OCI-LY3 (cell line): ENCODE measurements at regions not wholly inside any gene's neighbourhood (a gene's known extent, or its start where the extent isn't known, plus 50 kb on each side); places are given as distances from the start of the nearest gene placed in this dataset.
A peak's percentile ranks its signal among the peaks of the same experiment; 100 is the strongest.

Source experiments
- H2AFZ ChIP-seq: fragments of 200-600, 300-600 bp; shearing (Covaris generic); 2 replicates; pipeline ENCODE4 v1.6.0; 2014; ENCODE audit warnings: antibody characterized with exemption, low read depth, low read length
- H3K27ac ChIP-seq: fragments of 200-600, 300-600 bp; sonication (generic); 2 replicates; pipeline ENCODE4 v1.5.1; 2014; ENCODE audit warnings: mild to moderate bottlenecking, low read length, moderate library complexity, mixed read lengths
- H3K27me3 ChIP-seq: fragments of 200-600, 300-600 bp; sonication (generic); 2 replicates; pipeline ENCODE4 v1.6.1; 2014; ENCODE audit warnings: low read depth, low read length, mixed read lengths
- H3K36me3 ChIP-seq: fragments of 200-600, 300-600 bp; sonication (generic); replicated peaks from 2 replicates; pipeline ENCODE3; 2014; ENCODE audit warnings: low read depth, low read length, mixed read lengths
- H3K4me1 ChIP-seq: fragments of 300-600, 200-600 bp; sonication (generic); 2 replicates; pipeline ENCODE4 v1.6.1; 2014; ENCODE audit warnings: low read length, mixed read lengths
- H3K4me2 ChIP-seq: fragments of 200-600, 300-600 bp; sonication (generic); 2 replicates; pipeline ENCODE4 v1.6.1; 2014; ENCODE audit warnings: low read length, mixed read lengths
- H3K4me3 ChIP-seq: fragments of 300-600, 200-600 bp; sonication (generic); 2 replicates; pipeline ENCODE4 v1.5.1; 2014; ENCODE audit warnings: antibody characterized with exemption, mild to moderate bottlenecking, low read length, moderate library complexity
- H3K79me2 ChIP-seq: fragments of 300-600, 200-600 bp; shearing (Covaris generic); 2 replicates; pipeline ENCODE4 v1.6.1; 2014; ENCODE audit warnings: mild to moderate bottlenecking, low read length, mixed read lengths
- H3K9ac ChIP-seq: fragments of 300-600, 200-600 bp; shearing (Covaris generic); 2 replicates; pipeline ENCODE4 v1.6.0; 2014; ENCODE audit warnings: mild to moderate bottlenecking, low read length, moderate library complexity
- H3K9me3 ChIP-seq: fragments of 200-600, 300-600 bp; shearing (Covaris generic); 2 replicates; pipeline ENCODE4 v1.6.1; 2014; ENCODE audit warnings: low read length, mixed read lengths; ENCODE audit not compliant: insufficient read depth
- H4K20me1 ChIP-seq: fragments of 200-600, 300-600 bp; sonication (generic); 2 replicates; pipeline ENCODE4 v1.6.1; 2016; ENCODE audit warnings: low read length, mixed read lengths; ENCODE audit not compliant: insufficient read depth
- EZH2phosphoT487 ChIP-seq: fragments of 200-600 bp; shearing (Covaris generic); IDR thresholded peaks from 2 replicates; pipeline ENCODE4 v1.6.1; 2018; ENCODE audit warnings: antibody characterized with exemption, mixed run types, low read depth
- TF ChIP-seq, protein P1 (sequence below): fragments of 200-600, 300-600 bp; sonication (generic); IDR thresholded peaks from 2 replicates; pipeline ENCODE4 v1.5.1; 2014; ENCODE audit warnings: antibody characterized with exemption, low read length, low read depth

DNA sequence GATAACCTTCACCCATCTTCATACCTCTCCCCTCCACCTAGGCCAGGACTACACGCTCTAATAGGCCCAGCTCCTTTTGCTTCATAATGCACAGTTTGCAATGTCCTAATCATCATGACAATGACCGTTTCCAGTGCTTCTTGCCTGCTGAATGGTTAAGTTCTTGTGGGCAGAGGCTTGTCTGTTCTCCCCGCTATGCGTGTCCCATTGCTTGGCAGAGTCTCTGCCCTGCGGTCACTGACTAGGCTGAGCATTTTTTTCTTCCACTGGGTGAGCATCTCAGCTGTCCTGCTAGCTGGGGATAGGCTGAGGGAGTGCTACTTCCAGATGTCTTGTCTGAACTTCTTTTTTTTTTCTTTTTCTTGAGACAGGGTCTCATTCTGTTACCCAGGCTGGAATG is 314.7 kb downstream of the UQCRFS1 start:
- H2AFZ ChIP-seq: no peak overlapping the region

DNA sequence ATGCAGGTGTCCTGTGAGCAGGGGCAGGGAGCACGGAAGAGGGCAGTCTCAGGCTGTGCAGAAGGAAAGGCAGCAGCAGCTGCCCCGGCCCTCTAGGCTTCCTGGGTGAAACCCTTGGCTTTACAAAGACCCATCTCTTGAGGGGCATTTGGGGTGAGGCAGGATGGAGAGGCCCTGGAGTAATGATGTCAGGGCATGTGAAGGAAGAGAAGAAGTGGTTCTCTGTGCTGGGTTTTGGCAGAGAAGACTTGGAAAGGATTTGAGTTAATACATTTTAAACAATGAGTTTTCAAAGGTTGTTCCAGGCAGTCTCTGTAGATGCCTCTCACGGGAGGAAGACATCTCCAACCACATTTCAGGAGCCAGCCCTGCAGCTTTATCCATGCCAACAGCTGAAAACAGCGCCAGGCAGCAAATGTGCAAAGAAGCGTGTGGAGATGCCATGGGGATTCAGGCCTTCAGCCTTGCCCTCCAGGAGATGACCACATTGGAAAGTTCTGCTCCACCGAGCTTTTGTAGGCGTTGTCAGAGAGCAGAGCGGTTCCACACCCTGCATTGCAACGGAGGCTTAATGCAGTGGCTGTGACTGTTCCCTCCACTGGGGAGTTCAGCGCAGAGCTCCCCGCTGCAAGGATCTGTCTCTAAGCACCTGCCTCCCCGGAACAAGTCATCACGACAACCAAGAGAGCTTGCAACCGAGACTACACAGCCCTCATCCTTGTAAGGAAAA is 322.8 kb downstream of the UQCRFS1 start:
- Histone ChIP-seq H3K36me3 (no peaks in the 10 kb centered on the region), H3K27me3 (peaks cover 52% of the 10 kb centered on the region), H3K9me3 (no peaks in the 10 kb centered on the region), H4K20me1 (no peaks in the 10 kb centered on the region), H3K27ac (no peak overlapping the region), H3K4me1 (peaks cover 9% of the 10 kb centered on the region), H3K9ac (no peak overlapping the region), H2AFZ (no peak overlapping the region), H3K4me2 (no peak overlapping the region), H3K4me3 (no peak overlapping the region), H3K79me2 (no peaks in the 10 kb centered on the region)
- no peak for TF ChIP-seq EZH2phosphoT487
- TF ChIP-seq, protein P1, sequence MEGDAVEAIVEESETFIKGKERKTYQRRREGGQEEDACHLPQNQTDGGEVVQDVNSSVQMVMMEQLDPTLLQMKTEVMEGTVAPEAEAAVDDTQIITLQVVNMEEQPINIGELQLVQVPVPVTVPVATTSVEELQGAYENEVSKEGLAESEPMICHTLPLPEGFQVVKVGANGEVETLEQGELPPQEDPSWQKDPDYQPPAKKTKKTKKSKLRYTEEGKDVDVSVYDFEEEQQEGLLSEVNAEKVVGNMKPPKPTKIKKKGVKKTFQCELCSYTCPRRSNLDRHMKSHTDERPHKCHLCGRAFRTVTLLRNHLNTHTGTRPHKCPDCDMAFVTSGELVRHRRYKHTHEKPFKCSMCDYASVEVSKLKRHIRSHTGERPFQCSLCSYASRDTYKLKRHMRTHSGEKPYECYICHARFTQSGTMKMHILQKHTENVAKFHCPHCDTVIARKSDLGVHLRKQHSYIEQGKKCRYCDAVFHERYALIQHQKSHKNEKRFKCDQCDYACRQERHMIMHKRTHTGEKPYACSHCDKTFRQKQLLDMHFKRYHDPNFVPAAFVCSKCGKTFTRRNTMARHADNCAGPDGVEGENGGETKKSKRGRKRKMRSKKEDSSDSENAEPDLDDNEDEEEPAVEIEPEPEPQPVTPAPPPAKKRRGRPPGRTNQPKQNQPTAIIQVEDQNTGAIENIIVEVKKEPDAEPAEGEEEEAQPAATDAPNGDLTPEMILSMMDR: no peak

More for the DNA sequence above, 314.7 kb downstream of the UQCRFS1 start:
- Histone ChIP-seq H3K27ac (no peak overlapping the region), H3K36me3 (no peaks in the 10 kb centered on the region), H3K4me3 (no peak overlapping the region), H3K79me2 (no peaks in the 10 kb centered on the region), H3K9me3 (no peaks in the 10 kb centered on the region), H3K27me3 (peaks cover 32% of the 10 kb centered on the region), H3K9ac (no peak overlapping the region), H4K20me1 (no peaks in the 10 kb centered on the region), H3K4me1 (no peaks in the 10 kb centered on the region), H3K4me2 (no peak overlapping the region)
- TF ChIP-seq, protein P1: no peak
- no peak for TF ChIP-seq EZH2phosphoT487

DNA sequence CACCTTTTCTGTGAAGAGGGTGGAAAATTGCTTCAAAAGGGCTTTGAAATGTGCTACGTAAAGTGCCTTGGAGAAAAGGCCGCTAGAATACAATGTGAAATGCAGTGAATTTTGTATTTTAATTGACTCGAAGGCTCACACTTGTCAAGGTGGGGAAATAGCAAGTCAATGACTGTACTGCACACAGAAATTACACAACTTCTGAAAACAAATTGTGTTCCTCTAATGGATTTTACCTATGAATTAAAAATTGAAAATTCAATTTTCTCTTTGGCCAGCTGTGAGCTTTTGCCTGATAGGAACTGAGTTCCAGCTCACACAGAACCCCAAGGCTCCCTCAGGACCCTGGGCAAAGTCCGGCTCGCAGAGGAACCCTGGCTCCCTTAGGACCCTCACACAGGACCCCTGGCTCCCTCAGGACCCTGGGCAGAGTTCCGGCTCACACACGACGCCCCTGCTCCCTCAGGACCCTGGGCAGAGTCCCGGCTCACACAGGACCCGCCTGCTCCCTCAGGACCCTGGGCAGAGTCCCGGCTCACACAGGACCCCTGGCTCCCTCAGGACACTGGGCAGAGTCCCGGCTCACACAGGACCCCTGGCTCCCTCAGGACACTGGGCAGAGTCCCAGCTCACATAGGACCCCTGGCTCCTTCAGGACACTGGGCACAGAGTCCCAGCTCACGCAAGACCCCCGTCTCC is 324.9 kb downstream of the UQCRFS1 start:
- no peak overlapping the region for H3K9ac ChIP-seq
- H4K20me1 ChIP-seq: no peaks in the 10 kb centered on the region
- no peak overlapping the region for H3K4me3 ChIP-seq
- no peaks in the 10 kb centered on the region for H3K9me3 ChIP-seq
- H3K4me2 ChIP-seq: no peak overlapping the region
- no peak for TF ChIP-seq EZH2phosphoT487
- TF ChIP-seq, protein P1: no peak
- H3K4me1 ChIP-seq: peaks cover 9% of the 10 kb centered on the region
- H3K27ac ChIP-seq: no peak overlapping the region
- H2AFZ ChIP-seq: no peak overlapping the region
- no peaks in the 10 kb centered on the region for H3K79me2 ChIP-seq
- H3K36me3 ChIP-seq: no peaks in the 10 kb centered on the region
- H3K27me3 ChIP-seq: peaks cover 59% of the 10 kb centered on the region

DNA sequence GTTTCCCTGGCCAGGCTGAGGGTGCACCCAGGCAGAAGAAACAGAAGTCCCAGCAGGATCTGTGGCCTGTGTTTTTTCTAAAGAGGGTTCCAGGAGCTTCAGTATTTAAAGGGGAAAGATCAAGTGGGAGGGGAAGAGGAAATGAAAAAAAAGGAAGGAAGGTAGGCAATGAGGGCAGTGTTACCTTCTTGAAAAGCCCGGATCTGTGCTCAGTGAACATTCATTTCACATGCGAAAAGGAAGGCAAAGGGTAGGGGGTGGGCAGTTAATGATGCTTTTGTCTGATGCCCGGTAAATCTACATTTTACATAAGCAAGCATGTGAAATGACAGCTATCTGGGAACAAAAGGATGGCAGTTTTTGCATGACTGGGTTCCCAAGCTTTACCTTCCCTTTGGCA is 326.2 kb downstream of the UQCRFS1 start:
- no peak overlapping the region for H2AFZ ChIP-seq
- TF ChIP-seq, protein P1: no peak
- TF ChIP-seq EZH2phosphoT487: no peak

More for the DNA sequence above, 326.2 kb downstream of the UQCRFS1 start:
- H3K4me2 ChIP-seq: peak overlapping the region; percentile 20; the same call in 1 of the 2 replicates
- peaks cover 61% of the 10 kb centered on the region for H3K27me3 ChIP-seq
- H3K9me3 ChIP-seq: no peaks in the 10 kb centered on the region
- peaks cover 13% of the 10 kb centered on the region for H3K4me1 ChIP-seq
- H4K20me1 ChIP-seq: no peaks in the 10 kb centered on the region
- H3K36me3 ChIP-seq: no peaks in the 10 kb centered on the region
- H3K9ac ChIP-seq: no peak overlapping the region
- H3K27ac ChIP-seq: no peak overlapping the region
- H3K79me2 ChIP-seq: no peaks in the 10 kb centered on the region
- no peak overlapping the region for H3K4me3 ChIP-seq
